Stomach smooth muscle (tissue), 2 donors: ENCODE measurements at regions not wholly inside any gene's neighbourhood (a gene's known extent, or its start where the extent isn't known, plus 50 kb on each side); places are given as distances from the start of the nearest gene placed in this dataset.

ENCODE experiments used
- H3K27ac ChIP-seq: one replicate; pipeline ENCODE4 v1.7.0; 2013; ENCODE audit warnings: mild to moderate bottlenecking, low read length, inconsistent platforms
- H3K27me3 ChIP-seq, 2 donors: one replicate each; pipeline ENCODE4 v1.7.0; 2013; ENCODE audit warnings: low read length in 2 of 2; ENCODE audit not compliant: insufficient read depth in 2 of 2, control insufficient read depth in 1 of 2
- H3K36me3 ChIP-seq, 2 donors: one replicate each; pipeline ENCODE4 v1.7.0; 2013; ENCODE audit warnings: low read length in 2 of 2; ENCODE audit not compliant: control insufficient read depth in 2 of 2, insufficient read depth in 2 of 2
- H3K4me1 ChIP-seq: one replicate; pipeline ENCODE4 v1.7.0; 2013; ENCODE audit warnings: low read length; ENCODE audit not compliant: control insufficient read depth, insufficient read depth
- H3K4me3 ChIP-seq, 2 donors: one replicate each; pipeline ENCODE4 v1.7.0; 2013; ENCODE audit warnings: low read length in 2 of 2
- H3K9ac ChIP-seq, 2 donors: one replicate each; pipeline ENCODE4 v1.7.0; 2013; ENCODE audit warnings: low read length in 2 of 2, mild to moderate bottlenecking in 1 of 2
- H3K9me3 ChIP-seq, 2 donors: one replicate each; pipeline ENCODE4 v1.7.0; 2013; ENCODE audit warnings: low read length in 2 of 2; ENCODE audit not compliant: control insufficient read depth in 2 of 2
- donor health status: healthy.
- donor health status: Pancreatic carcinoma.

- Histone ChIP-seq H3K9me3 (no peaks in the 10 kb centered on the region), H3K27ac (no peak overlapping the region)
These were observed 602.2 kb upstream of the BTBD3 start for GRCh38 chr20:11315525-11315924.

DNA sequence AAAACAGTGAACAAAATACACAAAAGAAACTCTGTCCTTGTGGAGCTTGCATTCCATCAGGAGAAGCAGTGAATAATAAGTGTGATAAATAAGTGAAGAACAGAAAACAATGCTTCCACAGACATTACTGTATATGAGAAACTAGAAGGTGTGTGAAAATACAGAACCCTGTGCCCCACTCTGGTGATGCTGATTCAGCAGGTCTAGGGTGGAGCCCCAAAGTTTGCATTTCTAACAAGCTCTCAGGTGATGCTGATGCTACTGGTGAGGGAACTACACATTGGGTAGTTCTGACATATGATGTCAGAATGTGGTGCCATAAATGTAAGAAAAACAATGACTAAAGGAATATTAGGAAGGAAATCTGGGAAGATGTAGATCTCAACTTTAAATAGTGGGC is 601.4 kb upstream of the BTBD3 start:
- no peaks in the 10 kb centered on the region for H3K27me3 ChIP-seq
- no peak overlapping the region for H3K9ac ChIP-seq
- H3K27ac ChIP-seq = no peak overlapping the region
- H3K4me1 ChIP-seq = no peaks in the 10 kb centered on the region
- H3K36me3 ChIP-seq = no peaks in the 10 kb centered on the region
- no peak overlapping the region for H3K4me3 ChIP-seq
- no peaks in the 10 kb centered on the region for H3K9me3 ChIP-seq

More at GRCh38 chr20:11315525-11315924, 602.2 kb upstream of the BTBD3 start:
- Histone ChIP-seq H3K9ac (no peak overlapping the region), H3K27me3 (no peaks in the 10 kb centered on the region), H3K4me1 (no peaks in the 10 kb centered on the region), H3K36me3 (no peaks in the 10 kb centered on the region), H3K4me3 (no peak overlapping the region)

DNA sequence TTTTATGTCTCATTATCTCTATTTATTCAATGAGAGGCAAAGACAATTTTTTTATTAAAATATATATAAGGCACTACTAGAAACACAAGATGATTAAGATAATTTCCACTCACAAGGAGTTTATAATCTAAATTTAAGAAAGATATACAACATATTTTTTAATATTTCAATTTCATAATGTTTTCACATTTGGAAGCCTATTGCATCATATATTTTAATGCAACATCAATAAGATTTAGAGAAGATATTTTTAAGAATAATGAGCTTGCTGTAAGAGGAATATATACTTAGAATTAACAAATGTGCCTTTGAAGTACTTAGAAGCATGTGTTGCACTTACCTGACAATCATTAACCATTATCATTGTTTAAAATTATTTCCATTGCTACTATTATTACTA is 597.7 kb upstream of the BTBD3 start:
- Histone ChIP-seq H3K27ac (no peak overlapping the region), H3K27me3 (no peaks in the 10 kb centered on the region), H3K4me3 (no peak overlapping the region), H3K4me1 (no peaks in the 10 kb centered on the region), H3K36me3 (no peaks in the 10 kb centered on the region), H3K9ac (no peak overlapping the region), H3K9me3 (peaks cover 0 to 4% of the 10 kb centered on the region in 2 donors)

GRCh38 chr20:11323816-11324215 is 593.9 kb upstream of the BTBD3 start:
- no peak overlapping the region for H3K27ac ChIP-seq
- peaks cover 0 to 4% of the 10 kb centered on the region in 2 donors for H3K9me3 ChIP-seq
- H3K27me3 ChIP-seq = no peaks in the 10 kb centered on the region
- no peak overlapping the region for H3K4me3 ChIP-seq
- no peak overlapping the region for H3K9ac ChIP-seq
- no peaks in the 10 kb centered on the region for H3K36me3 ChIP-seq
- no peaks in the 10 kb centered on the region for H3K4me1 ChIP-seq

DNA sequence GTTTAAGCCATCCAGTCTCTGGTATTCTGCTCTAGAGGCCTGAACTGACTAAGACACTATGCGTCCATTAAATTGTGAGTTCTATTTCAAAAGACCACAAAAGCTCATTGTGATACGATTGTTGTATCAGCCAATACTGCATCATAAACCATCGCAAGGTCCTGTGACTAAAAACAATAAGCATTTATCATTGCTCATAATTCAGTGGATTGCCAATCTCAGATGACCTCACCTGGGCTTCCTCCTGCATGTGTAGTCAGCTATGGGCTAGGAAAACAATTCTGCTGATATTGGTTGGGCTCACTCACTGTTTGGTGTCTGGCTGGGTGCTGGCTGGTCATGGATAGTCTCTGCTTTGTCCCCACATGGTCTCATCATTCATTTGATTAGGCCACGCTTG is 592.7 kb upstream of the BTBD3 start:
- H3K27ac ChIP-seq = no peak overlapping the region
- H3K9me3 ChIP-seq = peaks cover 0 to 4% of the 10 kb centered on the region in 2 donors
- no peaks in the 10 kb centered on the region for H3K27me3 ChIP-seq
- H3K9ac ChIP-seq = no peak overlapping the region
- H3K36me3 ChIP-seq = no peaks in the 10 kb centered on the region
- no peak overlapping the region for H3K4me3 ChIP-seq
- H3K4me1 ChIP-seq = no peaks in the 10 kb centered on the region

GRCh38 chr20:11328839-11329238 is 588.9 kb upstream of the BTBD3 start:
- Histone ChIP-seq H3K27me3 (no peaks in the 10 kb centered on the region), H3K9ac (no peak overlapping the region), H3K4me1 (no peaks in the 10 kb centered on the region), H3K27ac (no peak overlapping the region), H3K4me3 (no peak overlapping the region), H3K36me3 (no peaks in the 10 kb centered on the region), H3K9me3 (no peaks in the 10 kb centered on the region)

DNA sequence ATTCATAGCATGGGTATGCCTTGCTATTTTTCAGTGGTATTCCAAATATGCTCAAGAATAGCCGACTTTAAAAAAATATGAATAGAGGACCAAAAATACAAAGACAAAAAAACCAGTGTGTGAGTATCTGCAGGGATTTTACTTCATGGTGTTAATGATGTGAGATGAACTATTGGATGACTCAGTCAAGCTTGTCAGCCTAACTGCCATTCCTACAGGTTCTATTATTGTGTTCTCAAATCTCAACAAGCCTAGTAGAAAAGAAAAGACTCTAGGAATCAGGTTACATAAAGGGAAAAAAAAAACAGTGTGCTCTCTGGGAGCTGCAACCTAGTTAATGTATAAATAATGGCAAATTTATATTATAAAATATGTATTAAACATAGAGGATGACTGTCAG is 588.4 kb upstream of the BTBD3 start:
- Histone ChIP-seq H3K4me3 (no peak overlapping the region), H3K27me3 (no peaks in the 10 kb centered on the region), H3K36me3 (no peaks in the 10 kb centered on the region), H3K9me3 (no peaks in the 10 kb centered on the region), H3K4me1 (no peaks in the 10 kb centered on the region), H3K27ac (no peak overlapping the region), H3K9ac (no peak overlapping the region)

- no peak overlapping the region for H3K4me3 ChIP-seq
- H3K27me3 ChIP-seq = no peaks in the 10 kb centered on the region
- no peaks in the 10 kb centered on the region for H3K36me3 ChIP-seq
- H3K9ac ChIP-seq = no peak overlapping the region
- H3K4me1 ChIP-seq = no peaks in the 10 kb centered on the region
- no peak overlapping the region for H3K27ac ChIP-seq
- no peaks in the 10 kb centered on the region for H3K9me3 ChIP-seq
These were observed 586.6 kb upstream of the BTBD3 start for GRCh38 chr20:11331096-11331495.

DNA sequence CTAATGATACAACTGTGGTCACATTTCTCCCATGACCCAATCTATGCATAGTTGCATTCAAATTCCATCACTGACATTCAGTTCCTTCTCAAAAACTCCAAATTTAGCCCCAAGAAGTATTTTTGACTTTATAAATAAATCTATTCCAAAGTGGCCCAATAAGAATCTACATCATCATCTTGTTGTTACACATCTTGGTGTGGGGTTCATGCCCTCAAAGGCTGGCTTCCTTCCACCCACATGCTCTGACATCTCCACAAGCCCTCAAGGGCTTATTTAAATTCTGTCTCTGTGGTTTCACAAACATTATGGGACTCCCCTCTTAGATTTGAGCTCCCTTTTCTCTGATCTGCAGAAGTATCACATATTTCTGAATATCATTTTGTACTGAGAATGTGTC is 585.3 kb upstream of the BTBD3 start:
- Histone ChIP-seq H3K27ac (no peak overlapping the region), H3K9ac (no peak overlapping the region), H3K27me3 (no peaks in the 10 kb centered on the region), H3K4me1 (no peaks in the 10 kb centered on the region), H3K4me3 (no peak overlapping the region), H3K36me3 (no peaks in the 10 kb centered on the region), H3K9me3 (no peaks in the 10 kb centered on the region)

DNA sequence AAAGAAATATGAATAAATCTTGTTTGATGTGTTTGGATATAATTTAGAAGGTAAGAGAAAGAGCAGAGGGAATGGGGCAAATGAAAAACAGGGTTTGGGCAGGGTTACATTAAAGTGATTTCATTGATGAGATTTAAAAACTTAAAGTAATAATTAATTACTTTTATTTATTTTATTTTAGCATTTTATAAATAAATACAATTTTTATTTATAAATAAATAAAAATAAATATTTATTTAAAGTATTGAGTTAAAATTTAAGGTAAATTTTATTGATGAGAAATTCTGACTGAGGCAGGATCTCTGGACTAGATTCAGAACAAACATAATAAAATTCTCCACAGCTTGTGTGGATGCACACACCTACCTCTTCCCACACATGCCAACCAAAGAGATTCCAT is 584.1 kb upstream of the BTBD3 start:
- Histone ChIP-seq H3K4me1 (no peaks in the 10 kb centered on the region), H3K9me3 (no peaks in the 10 kb centered on the region), H3K9ac (no peak overlapping the region), H3K27me3 (no peaks in the 10 kb centered on the region), H3K4me3 (no peak overlapping the region), H3K36me3 (no peaks in the 10 kb centered on the region), H3K27ac (no peak overlapping the region)

- no peak overlapping the region for H3K9ac ChIP-seq
- H3K27me3 ChIP-seq = no peaks in the 10 kb centered on the region
- no peaks in the 10 kb centered on the region for H3K36me3 ChIP-seq
- H3K4me1 ChIP-seq = no peaks in the 10 kb centered on the region
- no peaks in the 10 kb centered on the region for H3K9me3 ChIP-seq
- no peak overlapping the region for H3K4me3 ChIP-seq
- H3K27ac ChIP-seq = no peak overlapping the region
These were observed 580.1 kb upstream of the BTBD3 start for GRCh38 chr20:11337361-11338130.
